Limb (tissue), 2 donors: ENCODE measurements at regions not wholly inside any gene's neighbourhood (a gene's known extent, or its start where the extent isn't known, plus 50 kb on each side); places are given as distances from the start of the nearest gene placed in this dataset.

Experiments
- DNase-seq, 2 donors: peaks; one replicate each; pipeline ENCODE4 v3.0.0-alpha.2; 2016; ENCODE audit errors: extremely low spot score in 2 of 2

DNA sequence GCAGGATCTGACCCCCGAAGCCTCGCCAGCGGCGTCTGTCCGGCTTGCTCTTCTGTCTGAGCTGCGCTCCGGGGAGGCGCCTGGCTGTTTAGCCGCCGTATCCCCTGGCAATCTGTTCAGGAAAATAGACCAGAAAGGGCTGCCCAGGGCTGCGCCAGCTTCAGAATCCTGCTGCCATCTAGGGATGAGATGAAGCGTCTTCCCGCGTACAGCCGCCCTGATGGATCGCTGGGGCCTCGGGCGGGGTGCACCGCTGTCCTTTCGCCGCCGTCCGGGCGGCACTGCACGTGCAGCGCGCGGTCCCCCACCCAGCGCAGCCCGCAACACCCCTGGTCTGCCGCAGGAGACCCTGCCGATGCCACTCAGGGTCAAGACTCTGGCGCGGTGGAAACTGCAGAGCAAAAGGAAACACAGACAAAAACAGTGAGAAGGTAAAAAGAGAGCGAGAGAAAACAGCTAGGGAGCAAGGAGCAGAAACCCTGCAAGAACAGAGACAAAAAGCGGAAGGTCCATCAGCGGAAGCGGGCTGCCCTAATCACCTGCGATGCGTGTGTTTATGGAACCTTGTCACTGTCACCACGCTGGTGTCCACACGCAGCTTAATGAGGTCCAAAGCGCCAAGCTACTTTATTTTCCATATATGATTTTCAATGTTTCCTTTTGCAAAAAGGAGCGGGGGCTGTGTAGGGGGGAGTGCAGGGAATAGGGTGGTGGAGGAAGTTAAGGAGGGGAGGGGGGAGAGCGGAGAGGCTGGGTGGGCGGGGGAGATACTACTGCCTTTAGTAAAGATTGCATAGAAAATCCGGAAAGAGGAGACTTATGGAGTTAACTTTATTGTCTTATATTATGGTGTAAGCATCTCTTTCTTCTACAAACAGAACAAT, 2113.3 kb upstream of the PIK3C3 start:
- peak; percentile 82 to 85 for DNase-seq

GRCh38 chr18:39840856-39841481, 2114.1 kb upstream of the PIK3C3 start:
- DNase-seq: peak in 1 of 2 donors; percentile 32

- DNase-seq: peak in 1 of 2 donors; percentile 36
Observed at GRCh38 chr18:39840406-39840805, 2114.6 kb upstream of the PIK3C3 start.

DNA sequence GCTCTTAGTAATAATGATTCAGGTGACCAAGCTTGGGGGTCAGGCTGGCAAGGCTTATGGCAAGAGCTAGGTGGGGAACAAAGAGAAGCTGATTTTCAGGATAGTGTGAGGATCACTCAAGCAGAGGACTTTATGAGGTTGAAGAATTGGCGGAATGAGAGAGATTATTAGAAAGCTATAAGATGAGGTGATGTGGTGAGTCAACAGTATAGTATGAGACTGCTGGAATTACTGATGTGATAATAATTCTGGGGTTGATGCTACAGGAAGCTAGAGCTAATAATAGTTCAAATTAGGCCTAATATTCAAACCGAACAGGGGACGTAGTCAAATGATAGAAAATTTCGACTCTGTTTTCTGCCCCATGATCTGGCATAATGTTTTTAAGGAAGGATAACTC, 2115.3 kb upstream of the PIK3C3 start:
- no peak for DNase-seq

DNA sequence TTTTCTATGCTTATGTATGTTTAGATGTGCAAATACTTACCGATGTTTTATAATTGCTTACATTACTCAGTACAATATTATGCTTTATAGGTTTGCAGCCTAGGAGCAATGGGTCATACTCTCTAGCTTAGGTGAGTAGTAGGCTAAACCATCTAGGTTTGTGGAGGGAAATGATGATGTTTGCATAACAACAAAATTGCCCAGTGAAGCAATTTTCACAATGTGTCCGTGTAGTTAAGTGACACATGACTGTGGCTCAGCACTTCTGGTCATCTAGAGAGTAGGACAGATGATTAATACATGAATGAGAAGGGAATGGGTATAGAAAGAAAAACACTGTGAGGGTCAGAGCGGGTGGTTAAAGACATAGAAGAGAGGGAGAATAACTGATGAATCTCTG, 2116.2 kb upstream of the PIK3C3 start:
- DNase-seq: no peak

- DNase-seq: no peak
Observed at GRCh38 chr18:39835303-39836030, 2119.6 kb upstream of the PIK3C3 start.

DNA sequence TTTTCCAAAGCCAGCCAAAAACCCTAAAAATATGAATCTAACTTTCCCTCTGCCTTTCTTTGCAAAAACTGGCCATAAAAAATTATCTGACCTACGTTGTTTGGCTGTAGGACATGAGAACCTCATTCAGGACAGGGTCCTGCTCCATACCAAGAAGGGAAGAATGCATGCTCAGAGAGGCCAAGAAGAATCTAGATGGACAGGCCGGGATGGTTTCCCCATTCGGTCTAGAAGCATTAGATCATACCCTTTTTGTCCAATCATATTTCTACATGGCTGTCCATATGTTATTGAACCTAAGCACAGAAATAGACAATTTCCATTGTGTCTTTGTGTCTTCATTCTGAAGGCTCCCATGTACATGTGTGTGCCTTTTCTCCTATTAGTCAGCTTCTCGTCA, 2120.4 kb upstream of the PIK3C3 start:
- no peak for DNase-seq

DNA sequence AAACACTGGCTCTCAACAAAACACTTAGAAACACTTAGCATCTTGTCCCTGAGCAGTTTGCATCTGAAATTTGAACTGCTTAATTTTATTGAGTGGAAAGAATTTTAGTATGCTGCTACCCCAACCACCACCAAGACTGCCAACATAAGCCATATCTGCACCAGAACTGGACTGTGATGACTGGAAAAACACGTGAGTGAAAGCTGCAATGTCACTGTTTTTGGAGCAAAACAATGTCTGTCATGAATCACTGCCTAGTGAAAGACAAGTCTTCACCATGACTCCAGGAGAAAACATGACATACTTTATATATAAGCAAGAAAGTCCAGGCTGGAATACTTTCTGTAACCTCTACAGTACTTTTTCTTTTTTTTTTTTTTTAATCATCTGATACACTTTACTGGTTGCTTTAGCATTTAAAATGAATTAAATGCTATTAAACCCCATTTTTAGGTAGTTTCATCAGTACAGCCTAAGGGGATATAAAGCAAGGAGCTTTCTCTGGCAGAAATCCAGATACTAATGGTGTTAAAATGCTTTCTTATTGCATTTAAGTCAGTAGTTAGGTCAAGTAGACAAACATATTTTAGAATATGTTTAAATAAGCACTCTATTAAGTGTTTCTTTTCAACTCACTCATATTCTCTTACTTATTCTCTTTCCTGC, 2129.4 kb upstream of the PIK3C3 start:
- DNase-seq: no peak

DNA sequence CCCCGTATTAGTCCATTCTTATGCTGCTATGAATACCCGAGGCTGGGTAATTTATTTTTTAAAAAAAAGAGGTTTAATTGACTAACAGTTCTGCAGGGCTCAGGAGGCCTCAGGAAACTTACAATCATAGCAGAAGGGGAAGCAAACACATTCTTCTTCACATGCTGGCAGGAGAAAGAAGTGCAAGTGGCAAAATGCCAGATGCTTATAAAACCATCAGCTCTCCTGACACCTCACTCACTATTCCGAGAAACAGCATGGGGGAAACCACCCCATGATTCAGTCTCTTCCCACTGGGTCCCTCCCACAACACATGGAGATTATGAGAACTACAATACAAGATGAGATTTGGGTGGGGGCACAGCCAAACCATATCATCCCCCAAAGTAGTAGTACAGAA, 2148.5 kb upstream of the PIK3C3 start:
- no peak for DNase-seq

- no peak for DNase-seq
Observed at GRCh38 chr18:39805218-39805617, 2149.8 kb upstream of the PIK3C3 start.

DNA sequence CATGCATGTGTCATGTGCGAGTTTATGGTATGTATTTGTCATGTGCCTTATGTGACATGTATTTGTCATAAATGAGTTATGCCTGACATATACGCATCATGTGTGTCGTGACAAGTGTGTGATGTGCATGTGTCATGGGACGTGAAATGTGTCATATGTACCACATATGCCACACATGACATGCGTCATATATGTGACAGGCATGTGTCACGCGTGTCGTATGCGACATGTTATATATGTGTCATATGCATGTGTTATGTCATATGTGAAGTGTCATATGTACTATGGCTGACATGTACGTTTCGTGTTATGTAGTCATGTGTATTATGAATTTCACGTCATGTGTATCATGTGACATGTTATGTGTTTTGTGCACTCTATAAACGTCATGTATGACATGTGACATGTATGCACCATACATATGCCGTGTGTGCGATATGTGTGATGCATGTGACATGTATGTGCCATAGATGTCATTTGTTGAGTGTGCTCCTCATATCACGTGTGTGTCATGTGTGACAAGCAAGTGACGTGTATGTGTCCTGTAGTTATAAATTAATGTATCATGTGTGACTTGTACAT, 2152.3 kb upstream of the PIK3C3 start:
- DNase-seq: no peak

DNA sequence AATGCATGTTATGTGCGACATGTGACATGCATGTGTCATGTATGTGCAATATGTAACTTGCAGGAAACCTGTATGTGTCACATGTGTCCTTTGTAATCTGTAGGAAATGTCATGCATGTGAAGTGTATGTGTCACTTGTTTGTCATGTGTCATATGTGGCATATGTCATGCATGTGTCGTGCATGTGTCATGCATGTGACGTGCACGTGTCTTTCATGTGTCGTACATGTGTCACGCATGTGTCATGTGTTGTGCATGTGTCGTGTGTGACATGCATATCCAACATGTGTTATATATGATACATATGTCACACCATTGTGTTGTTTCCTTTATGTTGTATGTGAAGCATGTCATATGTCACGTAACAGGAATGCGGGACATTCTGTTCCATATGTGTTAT, 2153.2 kb upstream of the PIK3C3 start:
- DNase-seq: no peak

- DNase-seq: no peak
Observed at GRCh38 chr18:39801010-39801409, 2154.0 kb upstream of the PIK3C3 start.

DNA sequence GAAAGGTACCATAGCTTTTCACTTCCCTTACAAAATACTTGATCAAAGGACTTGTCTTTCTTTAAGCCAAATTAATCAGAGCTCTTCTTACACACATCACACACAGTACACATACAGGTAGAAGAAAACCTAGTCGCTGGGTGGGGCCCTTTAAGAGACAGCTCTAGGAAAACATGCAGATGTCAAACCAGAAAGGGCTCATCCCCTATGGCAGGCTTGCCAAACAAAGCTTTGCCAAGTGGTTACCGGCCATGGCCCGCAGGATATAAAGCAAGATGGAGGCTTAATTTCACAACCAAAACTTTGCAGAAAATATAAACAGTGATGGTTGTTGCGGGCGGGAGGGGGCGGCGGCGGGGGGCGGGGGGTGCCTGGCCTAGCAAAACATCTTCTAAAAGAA, 2156.0 kb upstream of the PIK3C3 start:
- DNase-seq: no peak

GRCh38 chr18:39796393-39796792, 2158.6 kb upstream of the PIK3C3 start:
- no peak for DNase-seq

- DNase-seq: no peak
Observed at GRCh38 chr18:39795350-39795749, 2159.7 kb upstream of the PIK3C3 start.

DNA sequence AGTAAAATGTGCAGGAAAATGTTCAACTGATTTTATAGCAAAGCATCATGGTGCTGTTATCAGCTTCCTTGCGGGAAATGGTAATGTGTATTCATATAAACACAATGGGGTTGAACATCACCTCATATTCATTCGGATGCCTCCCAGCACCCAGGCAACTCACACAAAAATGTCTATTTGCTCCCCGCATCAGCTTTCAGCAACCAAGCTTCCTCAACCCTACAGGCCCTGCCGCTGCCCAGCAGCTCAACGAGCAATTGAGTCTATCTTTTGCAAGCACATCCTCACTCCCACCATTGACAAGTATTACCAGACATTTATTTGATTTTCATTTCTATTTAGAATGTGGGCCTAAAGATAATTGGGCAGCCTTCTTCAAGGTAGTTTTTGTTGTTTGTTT, 2161.4 kb upstream of the PIK3C3 start:
- no peak for DNase-seq

GRCh38 chr18:39788383-39788782, 2166.7 kb upstream of the PIK3C3 start:
- DNase-seq: no peak

DNA sequence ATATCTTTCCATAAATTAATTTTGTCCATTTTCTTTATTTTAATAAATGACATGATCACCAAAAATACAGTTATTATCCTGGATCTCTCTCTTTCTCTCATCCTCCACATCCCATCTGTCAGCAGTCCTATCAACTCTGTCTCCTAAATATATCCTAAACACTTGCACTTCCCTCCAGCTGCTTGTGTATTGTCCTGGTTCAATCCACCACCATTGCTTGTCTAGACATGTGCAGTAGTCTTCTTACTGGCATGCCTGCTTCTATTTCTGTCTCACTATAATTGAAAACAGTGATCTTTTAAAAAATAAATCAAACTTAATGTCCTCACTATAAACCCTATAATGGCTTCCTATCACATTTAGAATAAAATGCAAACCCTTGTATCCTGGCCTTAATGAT, 2168.6 kb upstream of the PIK3C3 start:
- no peak for DNase-seq

- no peak for DNase-seq
Observed at GRCh38 chr18:39784541-39784940, 2170.5 kb upstream of the PIK3C3 start.

DNA sequence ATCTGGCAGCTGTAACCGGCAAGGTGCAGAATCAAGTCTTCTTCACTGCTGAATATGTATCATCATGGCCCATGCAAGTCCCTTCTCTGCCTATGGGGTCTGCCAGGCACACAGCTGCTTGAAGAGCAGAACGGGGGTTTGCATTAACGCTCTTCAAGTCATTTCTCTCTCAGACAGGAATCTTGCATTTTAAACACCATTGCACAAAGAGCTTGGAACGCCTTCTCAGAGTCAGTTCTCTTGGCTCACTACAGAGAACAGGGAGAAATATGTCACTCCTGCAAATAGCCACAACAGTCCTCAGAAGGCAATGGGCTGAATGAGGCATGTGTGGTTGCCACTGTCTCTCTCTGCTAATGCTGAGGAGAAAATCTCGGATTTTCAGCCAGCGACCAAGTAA, 2173.5 kb upstream of the PIK3C3 start:
- no peak for DNase-seq
